ENCODE measurements at regions not wholly inside any gene's neighbourhood (a gene's known extent, or its start where the extent isn't known, plus 50 kb on each side); places are given as distances from the start of the nearest gene placed in this dataset.
A peak's percentile ranks its signal among the peaks of the same experiment; 100 is the strongest.
"Not testable (repeated sequence)": the region's sequence is repeated elsewhere in the genome, so short reads cannot be mapped to it uniquely, and the experiment has no call there.

DNA sequence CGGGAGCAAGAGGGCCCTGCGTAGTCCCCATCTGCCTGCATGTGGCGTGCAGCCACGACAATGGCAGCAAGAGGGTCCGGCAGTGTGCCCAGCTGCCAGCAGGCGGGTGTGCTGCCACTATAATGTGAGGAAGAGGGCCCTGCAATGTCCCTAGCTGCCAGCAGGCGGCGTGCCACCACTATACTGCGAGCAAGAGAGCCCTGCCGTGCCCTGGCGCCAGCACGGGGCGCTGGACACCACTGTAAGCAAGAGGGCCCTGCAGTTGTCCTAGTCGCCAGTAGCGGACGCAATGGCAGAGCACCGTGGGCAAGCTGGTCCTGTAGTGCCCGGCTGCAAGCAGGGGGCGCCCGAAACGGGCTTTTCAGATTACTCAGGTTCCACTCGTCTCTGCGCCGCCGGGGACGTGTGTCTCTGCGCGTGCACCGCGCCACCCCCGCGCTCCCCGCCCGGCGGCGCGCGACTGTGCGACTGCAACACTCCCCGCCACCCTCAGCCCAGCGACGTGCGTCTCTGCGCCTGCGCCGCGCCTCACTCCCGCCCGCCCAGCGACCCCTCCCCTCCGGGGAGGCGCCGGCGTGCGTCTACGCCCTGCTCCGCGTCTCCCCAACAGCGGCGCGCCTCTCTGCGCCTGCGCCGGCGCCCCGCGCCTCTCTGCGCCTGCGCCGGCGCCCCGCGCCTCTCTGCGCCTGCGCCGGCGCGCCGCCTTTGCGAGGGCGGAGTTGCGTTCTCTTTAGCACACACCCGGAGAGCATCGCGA, 159.4 kb upstream of the FRG2B start:
- H3K27me3 ChIP-seq (ENCODE audit: insufficient read depth, poor library complexity, severe bottlenecking); H3K27ac ChIP-seq (replicated peaks); DNase-seq (ENCODE audit: low read depth in 1 of 2, low spot score in 1 of 2); H3K4me3 ChIP-seq (replicated peaks; ENCODE audit: insufficient read depth, low read length): not testable (repeated sequence)

DNA sequence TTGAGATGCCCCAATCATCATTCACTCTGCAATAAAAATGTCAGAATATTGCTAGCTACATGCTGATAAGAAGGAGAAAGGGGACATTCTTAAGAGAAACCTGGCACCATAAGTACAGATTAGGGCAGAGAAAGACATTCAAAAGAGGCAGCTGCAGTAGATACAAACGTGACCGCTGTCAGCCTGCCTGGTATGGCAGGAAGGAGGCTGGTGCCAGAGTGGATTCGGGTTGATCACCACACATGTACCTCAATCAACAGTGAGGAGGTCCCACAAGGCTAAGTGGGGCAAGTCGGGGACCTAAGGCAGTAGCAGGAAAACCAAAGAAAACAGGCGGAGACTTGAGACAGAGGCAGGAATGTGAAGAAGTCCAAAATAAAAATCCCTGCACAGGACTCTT, 158.6 kb upstream of the FRG2B start:
- not testable (repeated sequence) for H3K27ac ChIP-seq (replicated peaks); H3K4me3 ChIP-seq (replicated peaks; ENCODE audit: insufficient read depth, low read length); DNase-seq (ENCODE audit: low read depth in 1 of 2, low spot score in 1 of 2); H3K27me3 ChIP-seq (ENCODE audit: insufficient read depth, poor library complexity, severe bottlenecking)

DNA sequence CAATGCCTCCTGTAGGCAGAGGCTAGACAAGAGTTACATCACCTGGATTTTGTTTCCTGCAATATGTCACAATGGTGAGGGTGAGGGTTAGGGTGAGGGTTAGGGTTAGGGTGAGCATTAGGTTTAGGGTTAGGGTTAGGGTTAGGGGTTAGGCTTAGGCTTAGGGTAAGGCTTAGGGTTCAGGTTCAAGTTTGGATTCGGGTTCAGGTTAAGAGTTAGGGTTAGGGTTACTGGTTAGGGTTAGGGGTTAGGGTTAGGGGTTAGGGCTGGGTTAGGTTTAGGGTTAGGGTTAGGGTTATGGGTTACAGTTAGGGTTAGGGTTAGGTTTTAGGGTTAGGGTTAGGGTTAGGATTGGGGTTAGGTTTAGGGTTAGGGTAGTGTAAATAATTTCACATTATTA, 138.7 kb upstream of the FRG2B start:
- DNase-seq (ENCODE audit: low read depth in 1 of 2, low spot score in 1 of 2); H3K27ac ChIP-seq (replicated peaks); H3K4me3 ChIP-seq (replicated peaks; ENCODE audit: insufficient read depth, low read length); H3K27me3 ChIP-seq (ENCODE audit: insufficient read depth, poor library complexity, severe bottlenecking): not testable (repeated sequence)

DNA sequence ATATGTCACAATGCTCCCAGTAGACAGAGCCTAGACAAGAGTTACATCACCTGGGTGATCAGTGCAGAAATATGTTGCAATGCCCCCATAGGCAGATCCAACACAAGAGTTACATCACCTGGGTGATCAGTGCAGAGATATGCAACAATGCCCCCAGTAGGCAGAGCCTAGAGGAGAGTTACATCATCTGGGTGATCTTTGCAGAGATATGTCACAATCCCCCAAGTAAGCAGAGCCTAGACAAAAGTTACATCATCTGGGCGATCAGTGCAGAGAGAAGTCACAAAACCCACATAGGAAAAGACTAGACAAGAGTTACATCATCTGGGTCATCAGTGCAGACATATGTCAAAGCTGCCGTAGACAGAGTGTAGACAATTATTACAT, 138.2 kb upstream of the FRG2B start:
- H3K27me3 ChIP-seq (ENCODE audit: insufficient read depth, poor library complexity, severe bottlenecking); H3K4me3 ChIP-seq (replicated peaks; ENCODE audit: insufficient read depth, low read length); H3K27ac ChIP-seq (replicated peaks): not testable (repeated sequence)
- DNase-seq (ENCODE audit: low read depth in 1 of 2, low spot score in 1 of 2) = peak in 1 of 2 experiments; percentile 47

DNA sequence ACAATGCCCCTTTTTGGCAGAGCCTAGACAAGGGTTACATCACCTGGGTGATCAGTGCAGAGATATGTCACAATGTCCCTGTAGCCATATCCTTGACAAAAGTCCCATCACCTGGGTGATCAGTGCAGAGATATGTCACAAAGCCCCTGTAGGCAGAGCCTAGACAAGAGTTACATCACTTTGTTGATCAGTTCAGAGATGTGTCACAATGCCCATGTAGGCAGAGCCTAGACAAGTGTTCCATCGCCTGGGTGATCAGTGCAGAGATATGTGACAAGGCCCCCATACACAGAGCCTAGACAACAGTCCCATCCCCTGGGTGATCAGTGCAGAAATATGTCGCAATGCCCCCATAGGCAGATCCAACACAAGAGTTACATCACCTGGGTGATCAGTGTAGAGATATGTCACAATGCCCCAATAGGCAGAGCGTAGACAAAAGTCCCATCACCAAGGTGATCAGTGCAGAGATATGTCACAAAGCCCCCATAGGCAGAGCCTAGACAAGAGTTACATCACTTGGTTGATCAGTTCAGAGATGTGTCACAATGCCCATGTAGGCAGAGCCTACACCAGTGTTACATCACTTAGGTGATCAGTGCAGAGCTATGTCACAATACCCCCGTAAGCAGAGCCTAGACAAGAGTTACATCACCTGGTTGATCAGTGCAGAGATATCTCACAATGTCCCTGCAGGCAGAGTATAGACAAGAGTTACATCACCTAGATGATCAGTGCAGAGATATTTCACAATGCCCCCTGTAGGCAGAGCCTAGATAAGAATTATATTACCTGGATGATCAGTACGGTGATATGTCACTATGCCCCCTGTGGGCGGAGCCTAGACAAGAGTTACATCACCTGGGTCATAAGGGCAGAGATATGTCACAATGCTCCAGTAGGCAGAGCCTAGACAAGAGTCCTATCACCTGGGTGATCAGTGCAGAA, 137.6 kb upstream of the FRG2B start:
- DNase-seq (ENCODE audit: low read depth in 1 of 2, low spot score in 1 of 2) = peak; percentile 32 to 45
- H3K27ac ChIP-seq (replicated peaks); H3K4me3 ChIP-seq (replicated peaks; ENCODE audit: insufficient read depth, low read length); H3K27me3 ChIP-seq (ENCODE audit: insufficient read depth, poor library complexity, severe bottlenecking): not testable (repeated sequence)

GRCh38 chr10:133763190-133763589, 136.6 kb upstream of the FRG2B start:
- not testable (repeated sequence) for DNase-seq (ENCODE audit: low read depth in 1 of 2, low spot score in 1 of 2); H3K4me3 ChIP-seq (replicated peaks; ENCODE audit: insufficient read depth, low read length); H3K27me3 ChIP-seq (ENCODE audit: insufficient read depth, poor library complexity, severe bottlenecking); H3K27ac ChIP-seq (replicated peaks)

DNA sequence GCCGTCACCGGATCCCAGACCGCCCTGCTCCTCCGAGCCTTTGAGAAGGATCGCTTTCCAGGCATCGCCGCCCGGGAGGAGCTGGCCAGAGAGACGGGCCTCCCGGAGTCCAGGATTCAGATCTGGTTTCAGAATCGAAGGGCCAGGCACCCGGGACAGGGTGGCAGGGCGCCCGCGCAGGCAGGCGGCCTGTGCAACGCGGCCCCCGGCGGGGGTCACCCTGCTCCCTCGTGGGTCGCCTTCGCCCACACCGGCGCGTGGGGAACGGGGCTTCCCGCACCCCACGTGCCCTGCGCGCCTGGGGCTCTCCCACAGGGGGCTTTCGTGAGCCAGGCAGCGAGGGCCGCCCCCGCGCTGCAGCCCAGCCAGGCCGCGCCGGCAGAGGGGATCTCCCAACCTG, 127.0 kb upstream of the FRG2B start:
- not testable (repeated sequence) for DNase-seq (ENCODE audit: low read depth in 1 of 2, low spot score in 1 of 2); H3K27me3 ChIP-seq (ENCODE audit: insufficient read depth, poor library complexity, severe bottlenecking); H3K27ac ChIP-seq (replicated peaks); H3K4me3 ChIP-seq (replicated peaks; ENCODE audit: insufficient read depth, low read length)
